Smooth muscle cell (in vitro differentiated cells): ENCODE measurements at regions not wholly inside any gene's neighbourhood (a gene's known extent, or its start where the extent isn't known, plus 50 kb on each side); places are given as distances from the start of the nearest gene placed in this dataset.

Experiments
- DNase-seq: peaks from one replicate; lab custom pipeline; 2025; ENCODE audit not compliant: unreplicated experiment; lab: John Stamatoyannopoulos, UW
- H2AFZ ChIP-seq: fragments of 200-600 bp; sonication (generic); 2 replicates; pipeline ENCODE4 v1.6.0; 2016; ENCODE audit warnings: antibody characterized with exemption, low read depth, mild to moderate bottlenecking
- H3F3A ChIP-seq: fragments of 200-600 bp; sonication (generic); 2 replicates; pipeline ENCODE4 v1.6.0; 2017; ENCODE audit warnings: antibody characterized with exemption, low read depth
- H3K27ac ChIP-seq: fragments of 200-600 bp; sonication (generic); 2 replicates; pipeline ENCODE4 v1.5.1; 2016; ENCODE audit warnings: low read depth, mild to moderate bottlenecking
- H3K27me3 ChIP-seq: fragments of 200-600 bp; sonication (generic); 2 replicates; pipeline ENCODE4 v1.6.1; 2016; ENCODE audit warnings: low read depth, mild to moderate bottlenecking
- H3K36me3 ChIP-seq: fragments of 200-600 bp; sonication (generic); 2 replicates; pipeline ENCODE4 v1.5.1; 2016; ENCODE audit warnings: low read depth
- H3K4me1 ChIP-seq: fragments of 200-600 bp; sonication (generic); 2 replicates; pipeline ENCODE4 v1.5.1; 2016; ENCODE audit warnings: low read depth
- H3K4me2 ChIP-seq: fragments of 200-600 bp; sonication (generic); 2 replicates; pipeline ENCODE4 v1.6.0; 2016; ENCODE audit warnings: mild to moderate bottlenecking
- H3K4me3 ChIP-seq: fragments of 200-600 bp; sonication (generic); 2 replicates; pipeline ENCODE4 v1.5.1; 2016; ENCODE audit warnings: mild to moderate bottlenecking
- H3K79me2 ChIP-seq: fragments of 200-600 bp; sonication (generic); 2 replicates; pipeline ENCODE4 v1.6.0; 2016; ENCODE audit warnings: low read depth, mild to moderate bottlenecking
- H3K9ac ChIP-seq: fragments of 200-600 bp; sonication (generic); 2 replicates; pipeline ENCODE4 v1.6.0; 2016; ENCODE audit warnings: low read depth
- H3K9me3 ChIP-seq: fragments of 200-600 bp; sonication (generic); replicated peaks from 2 replicates; pipeline ENCODE4 v1.5.1; 2016; ENCODE audit warnings: low read depth
- H4K20me1 ChIP-seq: fragments of 200-600 bp; sonication (generic); 2 replicates; pipeline ENCODE4 v1.6.0; 2016; ENCODE audit warnings: low read depth
- CTCF ChIP-seq: fragments of 200-600 bp; sonication (generic); IDR thresholded peaks from 2 replicates; pipeline ENCODE4 v1.5.1; 2017; ENCODE audit warnings: borderline replicate concordance, mild to moderate bottlenecking, antibody characterized with exemption; ENCODE audit not compliant: insufficient read depth, poor library complexity, severe bottlenecking
- WGBS: methylation state at CpG from one replicate; pipeline ENCODE4 v1.1.7; 2016; ENCODE audit warnings: low lambda C conversion rate; 5-methylcytosine and 5-hydroxymethylcytosine counted together

- WGBS, result 98% methylated on average over 20 of the region's 26 CpGs
- DNase-seq, result no peak
- Histone ChIP-seq H3K4me1 (no peaks in the 10 kb centered on the region), H3K27ac (no peak overlapping the region), H2AFZ (no peak overlapping the region), H3K79me2 (no peaks in the 10 kb centered on the region), H3K9ac (no peak overlapping the region), H3K27me3 (no peaks in the 10 kb centered on the region), H4K20me1 (no peaks in the 10 kb centered on the region), H3K4me3 (no peak overlapping the region), H3K36me3 (no peaks in the 10 kb centered on the region), H3F3A (no peaks in the 10 kb centered on the region), H3K9me3 (no peaks in the 10 kb centered on the region), H3K4me2 (no peak overlapping the region)
- TF ChIP-seq CTCF, result no peak
Measured at GRCh38 chr3:164179110-164179774, 899.1 kb downstream of the SI start.

GRCh38 chr3:164174059-164174458 is 904.2 kb downstream of the SI start:
- TF ChIP-seq CTCF, result no peak
- Histone ChIP-seq H3K27ac (no peak overlapping the region), H3K9ac (no peak overlapping the region)

GRCh38 chr3:164155400-164155799 is 922.9 kb downstream of the SI start:
- Histone ChIP-seq H3K4me3 (no peak overlapping the region), H3K79me2 (no peaks in the 10 kb centered on the region), H3K36me3 (no peaks in the 10 kb centered on the region), H3K9me3 (no peaks in the 10 kb centered on the region), H3K27ac (no peak overlapping the region), H3F3A (no peaks in the 10 kb centered on the region), H3K4me2 (no peak overlapping the region), H3K27me3 (no peaks in the 10 kb centered on the region), H2AFZ (no peak overlapping the region), H3K4me1 (no peaks in the 10 kb centered on the region), H4K20me1 (no peaks in the 10 kb centered on the region), H3K9ac (no peak overlapping the region)
- WGBS, result 52% methylated on average over 1 of the region's 1 CpG
- TF ChIP-seq CTCF, result no peak
- no peak for DNase-seq

More at GRCh38 chr3:164174059-164174458, 904.2 kb downstream of the SI start:
- Histone ChIP-seq H3K4me1 (no peaks in the 10 kb centered on the region), H3K4me3 (no peak overlapping the region), H3K27me3 (no peaks in the 10 kb centered on the region), H2AFZ (no peak overlapping the region), H3K9me3 (no peaks in the 10 kb centered on the region), H3F3A (no peaks in the 10 kb centered on the region), H3K79me2 (no peaks in the 10 kb centered on the region), H3K4me2 (no peak overlapping the region), H4K20me1 (no peaks in the 10 kb centered on the region), H3K36me3 (no peaks in the 10 kb centered on the region)
- no peak for DNase-seq
- 88% methylated on average over 1 of the region's 1 CpG for WGBS

GRCh38 chr3:164144824-164145223 is 933.5 kb downstream of the SI start:
- no peak for TF ChIP-seq CTCF
- no peak overlapping the region for H3K9ac ChIP-seq
- WGBS, result 88% methylated on average over 2 of the region's 2 CpGs
- H3K79me2 ChIP-seq, result no peaks in the 10 kb centered on the region
- H3K4me3 ChIP-seq, result no peak overlapping the region
- H3K27ac ChIP-seq, result no peak overlapping the region
- H3F3A ChIP-seq, result no peaks in the 10 kb centered on the region
- DNase-seq, result no peak
- H3K4me2 ChIP-seq, result no peak overlapping the region
- peaks cover 5% of the 10 kb centered on the region for H3K9me3 ChIP-seq
- no peaks in the 10 kb centered on the region for H3K36me3 ChIP-seq
- H3K27me3 ChIP-seq, result no peaks in the 10 kb centered on the region
- no peaks in the 10 kb centered on the region for H4K20me1 ChIP-seq
- no peak overlapping the region for H2AFZ ChIP-seq
- no peaks in the 10 kb centered on the region for H3K4me1 ChIP-seq
